CD14-positive monocyte (primary cell): ENCODE measurements at regions not wholly inside any gene's neighbourhood (a gene's known extent, or its start where the extent isn't known, plus 50 kb on each side); places are given as distances from the start of the nearest gene placed in this dataset.

ENCODE experiments used
- DNase-seq, 3 donors: peaks; one replicate each; pipeline ENCODE4 v3.0.0-alpha.2; 2011 to 2022
- H2AFZ ChIP-seq: 2 replicates; pipeline ENCODE4 v1.6.0; 2012; ENCODE audit warnings: mild to moderate bottlenecking, low read depth, low read length, inconsistent platforms; ENCODE audit not compliant: insufficient read depth, poor library complexity, severe bottlenecking
- H3K27ac ChIP-seq, 2 donors: 1 replicate in 1 of 2; 2 replicates in 1 of 2; pipeline ENCODE4 v1.5.1; 2012 to 2013; ENCODE audit warnings: low read length in 2 of 2, control low read depth in 1 of 2, inconsistent platforms in 1 of 2, low read depth in 1 of 2, mild to moderate bottlenecking in 1 of 2
- H3K27me3 ChIP-seq, 2 donors: one replicate each; pipeline versions ENCODE4 v1.6.0 to v1.6.1; 2011 to 2013; ENCODE audit warnings: low read length in 2 of 2; ENCODE audit not compliant: control insufficient read depth in 2 of 2, insufficient read depth in 2 of 2
- H3K36me3 ChIP-seq, 2 donors: replicated peaks in 1 of 2; 1 replicate in 1 of 2; 2 replicates in 1 of 2; pipeline versions ENCODE4 v1.5.1 to v1.6.1; 2012 to 2013; ENCODE audit warnings: low read length in 2 of 2, control low read depth in 1 of 2, inconsistent platforms in 1 of 2, mild to moderate bottlenecking in 1 of 2; ENCODE audit not compliant: insufficient read depth in 2 of 2, control insufficient read depth in 1 of 2
- H3K4me1 ChIP-seq, 2 donors: 1 replicate in 1 of 2; 2 replicates in 1 of 2; pipeline versions ENCODE4 v1.5.1 to v1.6.1; 2012 to 2013; ENCODE audit warnings: low read length in 2 of 2, control low read depth in 1 of 2, inconsistent platforms in 1 of 2, mild to moderate bottlenecking in 1 of 2, moderate library complexity in 1 of 2; ENCODE audit not compliant: insufficient read depth in 2 of 2, control insufficient read depth in 1 of 2
- H3K4me2 ChIP-seq: replicated peaks from 2 replicates; pipeline ENCODE3; 2012; ENCODE audit warnings: low read length, moderate library complexity, mild to moderate bottlenecking; ENCODE audit not compliant: poor library complexity, severe bottlenecking; ENCODE audit errors: extremely low read depth
- H3K4me3 ChIP-seq, 3 experiments: fragments of 200-600 bp in 1 of 3; sonication (generic) in 1 of 3; replicated peaks in 1 of 3; 1 replicate in 2 of 3; 2 replicates in 1 of 3; pipeline ENCODE4 v1.5.1; 2011 to 2013; ENCODE audit warnings: low read length in 3 of 3, mild to moderate bottlenecking in 3 of 3, control low read depth in 2 of 3, low read depth in 2 of 3, inconsistent platforms in 1 of 3, moderate library complexity in 1 of 3
- H3K79me2 ChIP-seq: 2 replicates; pipeline ENCODE4 v1.6.0; 2012; ENCODE audit warnings: mild to moderate bottlenecking, control low read depth, inconsistent platforms, low read length, moderate library complexity; ENCODE audit not compliant: insufficient read depth
- H3K9ac ChIP-seq: 2 replicates; pipeline ENCODE4 v1.6.0; 2017; ENCODE audit warnings: low read length, mild to moderate bottlenecking; ENCODE audit not compliant: insufficient read depth, poor library complexity, severe bottlenecking
- H3K9me3 ChIP-seq, 2 donors: replicated peaks in 1 of 2; 1 replicate in 1 of 2; 2 replicates in 1 of 2; pipeline versions ENCODE4 v1.5.1 to v1.6.1; 2012 to 2013; ENCODE audit warnings: low read length in 2 of 2, control low read depth in 1 of 2; ENCODE audit not compliant: control insufficient read depth in 1 of 2, insufficient read depth in 1 of 2
- H4K20me1 ChIP-seq: 2 replicates; pipeline ENCODE4 v1.6.0; 2012; ENCODE audit warnings: mild to moderate bottlenecking, low read length, control low read depth, moderate library complexity; ENCODE audit not compliant: insufficient read depth
- H3K27ac Mint-ChIP-seq, 7 donors: one replicate each; pipeline ENCODE4 v1.8.0; 2020; ENCODE audit warnings: mild to moderate bottlenecking in 7 of 7, mixed read lengths in 7 of 7, moderate library complexity in 6 of 7, inconsistent platforms in 2 of 7
- H3K27me3 Mint-ChIP-seq, 3 donors: one replicate each; pipeline ENCODE4 v1.8.0; 2021 to 2022; ENCODE audit warnings: low read depth in 3 of 3, mild to moderate bottlenecking in 3 of 3, mixed read lengths in 3 of 3, moderate library complexity in 3 of 3, inconsistent platforms in 1 of 3
- H3K36me3 Mint-ChIP-seq, 2 donors: one replicate each; pipeline ENCODE4 v1.8.0; 2020; ENCODE audit warnings: mixed read lengths in 2 of 2, inconsistent platforms in 1 of 2, mild to moderate bottlenecking in 1 of 2
- H3K4me1 Mint-ChIP-seq: one replicate; pipeline ENCODE4 v1.8.0; 2020; ENCODE audit warnings: mild to moderate bottlenecking, mixed read lengths
- H3K4me3 Mint-ChIP-seq, 2 donors: one replicate each; pipeline ENCODE4 v1.8.0; 2020; ENCODE audit warnings: mild to moderate bottlenecking in 2 of 2, mixed read lengths in 2 of 2, moderate library complexity in 1 of 2
- H3K9me3 Mint-ChIP-seq, 7 donors: one replicate each; pipeline ENCODE4 v1.8.0; 2020 to 2022; ENCODE audit warnings: mixed read lengths in 7 of 7, mild to moderate bottlenecking in 6 of 7, moderate library complexity in 6 of 7, inconsistent platforms in 2 of 7
- WGBS: methylation state at CpG from one replicate; pipeline ENCODE4 v1.1.5; 2013; ENCODE audit warnings: missing lambda C conversion rate; ENCODE audit not compliant: insufficient coverage; 5-methylcytosine and 5-hydroxymethylcytosine counted together
- intact Hi-C, 2 donors: fragments of 100-400 bp; cut with micrococcal nuclease; formaldehyde crosslinking; loops; one replicate each; pipeline versions ENCODE4 v1.15.0 to v1.15.1; 2023
- TF ChIP-seq, protein P1 (sequence below): fragments of 200-600 bp; IDR thresholded peaks from one replicate; pipeline ENCODE4 v1.8.0; 2022; ENCODE audit warnings: antibody characterized with exemption, mild to moderate bottlenecking

DNA sequence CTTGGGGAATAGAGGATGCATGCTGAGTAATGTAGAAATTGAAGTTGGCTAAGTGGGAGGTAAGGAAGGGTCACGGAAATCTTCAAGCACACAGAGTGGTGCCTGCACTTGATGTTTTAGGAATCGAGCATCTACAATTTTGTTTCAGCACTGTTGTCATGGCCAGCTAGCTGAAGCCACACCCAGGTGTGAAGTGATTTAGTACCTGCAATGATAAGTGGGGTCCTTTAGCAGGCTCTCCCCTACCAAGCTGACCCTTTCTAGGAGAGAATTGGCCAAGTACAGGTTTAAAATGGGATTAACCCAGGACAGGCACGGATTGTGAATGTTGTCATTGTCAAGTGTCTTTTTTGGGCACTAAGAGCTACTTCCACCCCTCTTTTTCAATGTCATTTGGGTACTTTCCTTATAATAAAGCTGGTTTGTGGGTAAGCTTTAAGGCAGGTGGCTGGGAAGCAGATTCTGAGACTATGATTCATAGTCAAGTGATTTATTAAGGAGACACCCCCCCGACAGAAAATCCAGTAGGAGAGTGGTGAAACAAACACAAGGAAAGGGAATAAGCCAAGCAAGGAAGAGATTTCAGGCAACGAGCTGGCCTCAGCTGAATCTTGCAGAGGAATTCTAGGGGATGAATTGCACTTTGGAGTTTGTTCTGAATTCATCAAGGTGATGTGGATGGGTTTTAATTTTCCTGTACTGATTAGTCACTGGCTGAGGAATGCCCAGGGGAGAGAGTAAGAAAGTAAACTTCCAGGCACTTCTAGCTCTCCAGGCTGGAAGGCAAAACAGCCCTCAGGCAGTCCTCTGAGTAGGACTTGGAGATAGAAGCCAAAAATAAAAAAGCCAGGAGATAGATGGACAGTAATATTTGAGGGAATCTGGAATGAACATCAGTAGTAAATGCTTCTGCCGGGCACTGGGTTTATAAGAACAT is 1128.4 kb downstream of the SORCS3 start:
- H3K36me3 ChIP-seq = no peaks in the 10 kb centered on the region
- DNase-seq = no peak
- WGBS = 87% methylated on average over 4 of the region's 6 CpGs
- no peaks in the 10 kb centered on the region for H3K79me2 ChIP-seq
- no peak overlapping the region for H3K9ac ChIP-seq
- TF ChIP-seq, protein P1, sequence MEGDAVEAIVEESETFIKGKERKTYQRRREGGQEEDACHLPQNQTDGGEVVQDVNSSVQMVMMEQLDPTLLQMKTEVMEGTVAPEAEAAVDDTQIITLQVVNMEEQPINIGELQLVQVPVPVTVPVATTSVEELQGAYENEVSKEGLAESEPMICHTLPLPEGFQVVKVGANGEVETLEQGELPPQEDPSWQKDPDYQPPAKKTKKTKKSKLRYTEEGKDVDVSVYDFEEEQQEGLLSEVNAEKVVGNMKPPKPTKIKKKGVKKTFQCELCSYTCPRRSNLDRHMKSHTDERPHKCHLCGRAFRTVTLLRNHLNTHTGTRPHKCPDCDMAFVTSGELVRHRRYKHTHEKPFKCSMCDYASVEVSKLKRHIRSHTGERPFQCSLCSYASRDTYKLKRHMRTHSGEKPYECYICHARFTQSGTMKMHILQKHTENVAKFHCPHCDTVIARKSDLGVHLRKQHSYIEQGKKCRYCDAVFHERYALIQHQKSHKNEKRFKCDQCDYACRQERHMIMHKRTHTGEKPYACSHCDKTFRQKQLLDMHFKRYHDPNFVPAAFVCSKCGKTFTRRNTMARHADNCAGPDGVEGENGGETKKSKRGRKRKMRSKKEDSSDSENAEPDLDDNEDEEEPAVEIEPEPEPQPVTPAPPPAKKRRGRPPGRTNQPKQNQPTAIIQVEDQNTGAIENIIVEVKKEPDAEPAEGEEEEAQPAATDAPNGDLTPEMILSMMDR = no peak
- H3K9me3 ChIP-seq = no peaks in the 10 kb centered on the region
- intact Hi-C loops = no loop called here
- no peaks in the 10 kb centered on the region for H3K4me1 ChIP-seq
- no peak overlapping the region for H3K27ac ChIP-seq
- H2AFZ ChIP-seq = no peak overlapping the region
- H3K27ac Mint-ChIP-seq = no peak overlapping the region
- no peaks in the 10 kb centered on the region for H3K4me1 Mint-ChIP-seq
- H4K20me1 ChIP-seq = no peaks in the 10 kb centered on the region
- no peak overlapping the region for H3K4me3 ChIP-seq
- peaks cover 0 to 1% (median 0%) of the 10 kb centered on the region in 3 donors for H3K27me3 Mint-ChIP-seq
- no peak overlapping the region for H3K4me2 ChIP-seq
- H3K36me3 Mint-ChIP-seq = no peaks in the 10 kb centered on the region
- no peak overlapping the region for H3K4me3 Mint-ChIP-seq
- no peaks in the 10 kb centered on the region for H3K27me3 ChIP-seq
- peaks cover 0 to 3% (median 0%) of the 10 kb centered on the region in 7 donors for H3K9me3 Mint-ChIP-seq

DNA sequence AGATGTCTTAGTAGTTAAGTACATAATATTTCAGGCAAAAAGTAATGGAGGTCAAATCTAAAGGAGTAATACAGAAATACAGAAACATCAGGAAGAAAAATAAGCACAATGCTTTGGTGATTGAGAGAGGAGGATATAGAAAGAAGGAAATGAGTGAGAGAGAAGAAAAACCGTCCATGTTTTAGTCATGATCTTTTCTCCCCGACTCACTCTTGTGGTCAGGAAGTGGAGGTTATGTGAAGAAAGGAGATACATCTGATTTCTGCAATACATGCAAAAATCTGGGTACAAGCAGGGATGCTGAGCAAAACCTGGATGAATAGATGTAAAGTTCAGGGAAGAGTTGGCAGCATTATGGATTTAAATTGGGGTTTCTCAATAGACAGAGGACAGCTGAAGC is 1122.5 kb downstream of the SORCS3 start:
- Histone ChIP-seq H3K27me3 (no peaks in the 10 kb centered on the region), H3K4me1 (no peaks in the 10 kb centered on the region), H3K9me3 (no peaks in the 10 kb centered on the region), H3K27ac (no peak overlapping the region), H3K36me3 (no peaks in the 10 kb centered on the region), H3K4me3 (no peak overlapping the region), H3K79me2 (no peaks in the 10 kb centered on the region), H3K9ac (no peak overlapping the region), H3K4me2 (no peak overlapping the region), H4K20me1 (no peaks in the 10 kb centered on the region), H2AFZ (no peak overlapping the region)
- TF ChIP-seq, protein P1 = no peak
- WGBS = 0% methylated on average over 1 of the region's 2 CpGs
- no peaks in the 10 kb centered on the region for H3K4me1 Mint-ChIP-seq
- peaks cover 0 to 1% (median 0%) of the 10 kb centered on the region in 3 donors for H3K27me3 Mint-ChIP-seq
- H3K36me3 Mint-ChIP-seq = no peaks in the 10 kb centered on the region
- H3K9me3 Mint-ChIP-seq = peaks cover 0 to 6% (median 1%) of the 10 kb centered on the region in 7 donors
- no peak overlapping the region for H3K27ac Mint-ChIP-seq
- no peak for DNase-seq
- intact Hi-C loops = no loop called here
- H3K4me3 Mint-ChIP-seq = no peak overlapping the region
